KMS-11 (cell line): ENCODE measurements at regions not wholly inside any gene's neighbourhood (a gene's known extent, or its start where the extent isn't known, plus 50 kb on each side); places are given as distances from the start of the nearest gene placed in this dataset.

Experiments used
- H2AFZ ChIP-seq: fragments of 200-600 bp; sonication (generic); 2 replicates; pipeline ENCODE4 v1.6.1; 2016; ENCODE audit warnings: antibody characterized with exemption, mixed run types, low read depth
- H3K27ac ChIP-seq: fragments of 200-600 bp; sonication (generic); 2 replicates; pipeline ENCODE4 v1.6.1; 2016; ENCODE audit warnings: mild to moderate bottlenecking, mixed run types
- H3K27me3 ChIP-seq: fragments of 200-600 bp; sonication (generic); 2 replicates; pipeline ENCODE4 v1.6.1; 2017; ENCODE audit warnings: mild to moderate bottlenecking, low read depth, mixed run types, moderate library complexity; ENCODE audit not compliant: insufficient read depth
- H3K36me3 ChIP-seq: fragments of 200-600 bp; sonication (generic); 2 replicates; pipeline ENCODE4 v1.6.1; 2017; ENCODE audit warnings: mild to moderate bottlenecking, mixed run types; ENCODE audit not compliant: insufficient read depth
- H3K4me1 ChIP-seq: fragments of 200-600 bp; sonication (generic); 2 replicates; pipeline ENCODE4 v1.6.1; 2016; ENCODE audit warnings: mild to moderate bottlenecking, low read depth, mixed run types; ENCODE audit not compliant: poor library complexity, severe bottlenecking
- H3K4me2 ChIP-seq: fragments of 200-600 bp; sonication (generic); 2 replicates; pipeline ENCODE4 v1.7.0; 2016; ENCODE audit warnings: mild to moderate bottlenecking, mixed run types
- H3K4me3 ChIP-seq: fragments of 200-600 bp; sonication (generic); IDR thresholded peaks from 2 replicates; pipeline ENCODE4 v1.6.1; 2017; ENCODE audit warnings: low read depth, low read length, mixed read lengths; ENCODE audit not compliant: insufficient read depth
- H3K79me2 ChIP-seq: fragments of 200-600 bp; sonication (generic); 2 replicates; pipeline ENCODE4 v1.6.1; 2016; ENCODE audit warnings: low read depth, mixed run types; ENCODE audit not compliant: insufficient read depth
- H3K9ac ChIP-seq: fragments of 200-600 bp; sonication (generic); 2 replicates; pipeline ENCODE4 v1.6.1; 2016; ENCODE audit warnings: mild to moderate bottlenecking, mixed run types
- H4K20me1 ChIP-seq: fragments of 200-600 bp; sonication (generic); 2 replicates; pipeline ENCODE4 v1.6.1; 2016; ENCODE audit warnings: mild to moderate bottlenecking, mixed run types; ENCODE audit not compliant: insufficient read depth
- CTCF ChIP-seq: fragments of 200-600 bp; sonication (generic); conservative IDR thresholded peaks from 2 replicates; pipeline ENCODE4 v1.6.1; 2017; ENCODE audit warnings: low read depth, mild to moderate bottlenecking, antibody characterized with exemption, low read length, moderate library complexity, mixed read lengths

- Histone ChIP-seq H3K4me1 (no peaks in the 10 kb centered on the region), H4K20me1 (no peaks in the 10 kb centered on the region), H3K9ac (no peak overlapping the region), H2AFZ (no peak overlapping the region), H3K4me2 (no peak overlapping the region), H3K4me3 (no peak overlapping the region), H3K79me2 (no peaks in the 10 kb centered on the region), H3K27me3 (no peaks in the 10 kb centered on the region), H3K36me3 (no peaks in the 10 kb centered on the region), H3K27ac (no peak overlapping the region)
- no peak for TF ChIP-seq CTCF
Measured at GRCh38 chr16:52070341-52071057, 476.4 kb downstream of the TOX3 start.

GRCh38 chr16:52069866-52070265, 477.1 kb downstream of the TOX3 start:
- Histone ChIP-seq H3K27me3 (no peaks in the 10 kb centered on the region), H3K4me2 (no peak overlapping the region), H3K4me1 (no peaks in the 10 kb centered on the region), H3K79me2 (no peaks in the 10 kb centered on the region), H3K9ac (no peak overlapping the region), H4K20me1 (no peaks in the 10 kb centered on the region), H3K4me3 (no peak overlapping the region), H2AFZ (no peak overlapping the region), H3K36me3 (no peaks in the 10 kb centered on the region), H3K27ac (no peak overlapping the region)
- no peak for TF ChIP-seq CTCF

GRCh38 chr16:52068447-52069074, 478.4 kb downstream of the TOX3 start:
- no peaks in the 10 kb centered on the region for H3K79me2 ChIP-seq
- H3K4me1 ChIP-seq, result no peaks in the 10 kb centered on the region
- H3K27me3 ChIP-seq, result no peaks in the 10 kb centered on the region
- no peak overlapping the region for H3K4me2 ChIP-seq
- no peak for TF ChIP-seq CTCF
- H3K36me3 ChIP-seq, result no peaks in the 10 kb centered on the region
- no peak overlapping the region for H3K4me3 ChIP-seq
- no peak overlapping the region for H3K27ac ChIP-seq
- H4K20me1 ChIP-seq, result no peaks in the 10 kb centered on the region
- H3K9ac ChIP-seq, result no peak overlapping the region
- no peak overlapping the region for H2AFZ ChIP-seq

- H2AFZ ChIP-seq, result no peak overlapping the region
- no peaks in the 10 kb centered on the region for H3K27me3 ChIP-seq
- no peak overlapping the region for H3K4me3 ChIP-seq
- no peaks in the 10 kb centered on the region for H4K20me1 ChIP-seq
- no peaks in the 10 kb centered on the region for H3K79me2 ChIP-seq
- no peak overlapping the region for H3K9ac ChIP-seq
- TF ChIP-seq CTCF, result no peak
- H3K4me1 ChIP-seq, result no peaks in the 10 kb centered on the region
- H3K4me2 ChIP-seq, result no peak overlapping the region
- no peak overlapping the region for H3K27ac ChIP-seq
- no peaks in the 10 kb centered on the region for H3K36me3 ChIP-seq
Measured at GRCh38 chr16:52066962-52067361, 480.0 kb downstream of the TOX3 start.
